HepG2 (cell line): ENCODE measurements at regions not wholly inside any gene's neighbourhood (a gene's known extent, or its start where the extent isn't known, plus 50 kb on each side); places are given as distances from the start of the nearest gene placed in this dataset.
A peak's percentile ranks its signal among the peaks of the same experiment; 100 is the strongest.

ENCODE experiments used
- ARNT2 ChIP-seq: sonication (generic); formaldehyde crosslinking; IDR thresholded peaks from 2 replicates; pipeline ENCODE4 v1.8.0; 2022; ENCODE audit warnings: mild to moderate bottlenecking, low read depth, missing genetic modification reagents, moderate library complexity
- EZH2 ChIP-seq: conservative IDR thresholded peaks from 2 replicates; pipeline ENCODE4 v1.6.1; 2012; ENCODE audit warnings: mild to moderate bottlenecking, low read depth, low read length, moderate library complexity
- FOXA3 ChIP-seq: IDR thresholded peaks from 2 replicates; pipeline ENCODE4 v1.6.1; 2016; ENCODE audit warnings: missing genetic modification reagents, missing compliant biosample characterization
- FOXK1 ChIP-seq: sonication (generic); formaldehyde crosslinking; IDR thresholded peaks from 2 replicates; pipeline ENCODE4 v1.4.0; 2020; ENCODE audit warnings: low read depth, missing genetic modification reagents, borderline replicate concordance
- GATA4 ChIP-seq: sonication (generic); IDR thresholded peaks from 2 replicates; pipeline ENCODE4 v1.6.1; 2016; ENCODE audit warnings: antibody characterized with exemption, low read depth, borderline replicate concordance
- GLI4 ChIP-seq: sonication (generic); formaldehyde crosslinking; IDR thresholded peaks from 2 replicates; pipeline ENCODE4 v1.5.1; 2020; ENCODE audit warnings: missing genetic modification reagents, mild to moderate bottlenecking, moderate library complexity, borderline replicate concordance
- HINFP ChIP-seq: sonication (generic); formaldehyde crosslinking; IDR thresholded peaks from 2 replicates; pipeline ENCODE4 v1.4.0; 2020; ENCODE audit warnings: low read depth, mild to moderate bottlenecking, missing genetic modification reagents
- HMGXB4 ChIP-seq, 2 experiments: sonication (generic) in 1 of 2; formaldehyde crosslinking in 1 of 2; IDR thresholded peaks; 2 replicates each; pipeline versions ENCODE4 v1.4.0 to v1.6.1; 2018 to 2020; ENCODE audit warnings: missing genetic modification reagents in 2 of 2, borderline replicate concordance in 1 of 2, low read depth in 1 of 2, mild to moderate bottlenecking in 1 of 2, missing biosample characterization in 1 of 2
- IRF2 ChIP-seq: IDR thresholded peaks from 2 replicates; pipeline ENCODE4 v1.6.1; 2018; ENCODE audit warnings: missing genetic modification reagents, missing compliant biosample characterization
- LCORL ChIP-seq, 2 experiments: fragments of 450-650 bp in 1 of 2; sonication (generic) in 1 of 2; formaldehyde crosslinking in 1 of 2; IDR thresholded peaks; 2 replicates each; pipeline versions ENCODE4 v1.5.0 to v1.6.1; 2017 to 2020; ENCODE audit warnings: antibody characterized with exemption in 1 of 2, missing genetic modification reagents in 1 of 2
- MBNL3 ChIP-seq: fragments of 250-450 bp; sonication (Bioruptor Pico); conservative IDR thresholded peaks from 2 replicates; pipeline ENCODE4 v1.8.0; 2022; ENCODE audit warnings: mild to moderate bottlenecking, inconsistent platforms
- PAF1 ChIP-seq: IDR thresholded peaks from 2 replicates; pipeline ENCODE4 v1.6.1; 2016; ENCODE audit warnings: missing genetic modification reagents, missing compliant biosample characterization
- PHF5A ChIP-seq: IDR thresholded peaks from one replicate; pipeline ENCODE4 v1.6.1; 2018; ENCODE audit warnings: low read depth, missing genetic modification reagents; ENCODE audit not compliant: unreplicated experiment
- RFXAP ChIP-seq: sonication (generic); formaldehyde crosslinking; IDR thresholded peaks from 2 replicates; pipeline ENCODE4 v1.4.0; 2020; ENCODE audit warnings: missing genetic modification reagents, borderline replicate concordance
- SOX5 ChIP-seq: IDR thresholded peaks from 2 replicates; pipeline ENCODE4 v1.6.1; 2016; ENCODE audit warnings: borderline replicate concordance
- YEATS4 ChIP-seq: sonication (generic); formaldehyde crosslinking; IDR thresholded peaks from 2 replicates; pipeline ENCODE4 v1.4.0; 2020; ENCODE audit warnings: missing genetic modification reagents, borderline replicate concordance
- ZKSCAN5 ChIP-seq: sonication (generic); formaldehyde crosslinking; IDR thresholded peaks from 2 replicates; pipeline ENCODE4 v1.5.1; 2020; ENCODE audit warnings: mild to moderate bottlenecking, missing genetic modification reagents
- ZNF10 ChIP-seq: sonication (generic); formaldehyde crosslinking; IDR thresholded peaks from 2 replicates; pipeline ENCODE4 v1.4.0; 2020; ENCODE audit warnings: mild to moderate bottlenecking, low read depth, missing genetic modification reagents, borderline replicate concordance
- ZNF180 ChIP-seq: sonication (generic); formaldehyde crosslinking; IDR thresholded peaks from 2 replicates; pipeline ENCODE4 v1.4.0; 2020; ENCODE audit warnings: low read depth, missing genetic modification reagents, borderline replicate concordance
- ZNF280B ChIP-seq: sonication (generic); formaldehyde crosslinking; IDR thresholded peaks from 2 replicates; pipeline ENCODE4 v1.5.0; 2020; ENCODE audit warnings: missing genetic modification reagents, mild to moderate bottlenecking, borderline replicate concordance
- ZNF569 ChIP-seq: sonication (generic); formaldehyde crosslinking; IDR thresholded peaks from 2 replicates; pipeline ENCODE4 v1.5.0; 2020; ENCODE audit warnings: mild to moderate bottlenecking, missing genetic modification reagents, moderate library complexity, borderline replicate concordance

- no peak for TF ChIP-seq ARNT2
- no peak for TF ChIP-seq ZNF569
- no peak for TF ChIP-seq PAF1 (CRISPR knock-in tag)
- peak in 1 of 2 experiments; percentile 32; a peak in 1 of 4 replicates for TF ChIP-seq HMGXB4 (CRISPR knock-in tag; IDR thresholded peaks at IDR 0.05; ENCODE audit: borderline replicate concordance in 1 of 2, low read depth in 1 of 2)
- no peak for TF ChIP-seq LCORL (IDR thresholded peaks at IDR 0.05)
- 0 out of 2 replicates have a peak, but pooled peaks have one; percentile 38 for TF ChIP-seq LCORL (CRISPR knock-in tag; IDR thresholded peaks at IDR 0.05)
- peak; percentile 71 for TF ChIP-seq FOXA3 (CRISPR knock-in tag)
- no peak for TF ChIP-seq FOXK1
- peak; percentile 17; the same call in 1 of the 2 replicates for TF ChIP-seq SOX5 (CRISPR knock-in tag)
- no peak for TF ChIP-seq PHF5A (CRISPR knock-in tag)
- no peak for TF ChIP-seq RFXAP (CRISPR knock-in tag)
- no peak for TF ChIP-seq HINFP
- TF ChIP-seq GATA4: no peak
- 0 out of 2 replicates have a peak, but pooled peaks have one; percentile 28 for TF ChIP-seq IRF2
- no peak for TF ChIP-seq ZNF10 (CRISPR knock-in tag)
- TF ChIP-seq MBNL3 (CRISPR knock-in tag): no peak
- no peak for TF ChIP-seq ZNF280B (CRISPR knock-in tag)
- TF ChIP-seq ZKSCAN5: no peak
- no peak for TF ChIP-seq EZH2
- TF ChIP-seq GLI4 (CRISPR knock-in tag): no peak
- no peak for TF ChIP-seq ZNF180 (CRISPR knock-in tag)
- TF ChIP-seq YEATS4 (CRISPR knock-in tag): no peak
Measured at GRCh38 chr7:65307651-65308299, 65.9 kb upstream of the ZNF92 start (continued).
